ENCODE measurements at regions not wholly inside any gene's neighbourhood (a gene's known extent, or its start where the extent isn't known, plus 50 kb on each side); places are given as distances from the start of the nearest gene placed in this dataset.

DNA sequence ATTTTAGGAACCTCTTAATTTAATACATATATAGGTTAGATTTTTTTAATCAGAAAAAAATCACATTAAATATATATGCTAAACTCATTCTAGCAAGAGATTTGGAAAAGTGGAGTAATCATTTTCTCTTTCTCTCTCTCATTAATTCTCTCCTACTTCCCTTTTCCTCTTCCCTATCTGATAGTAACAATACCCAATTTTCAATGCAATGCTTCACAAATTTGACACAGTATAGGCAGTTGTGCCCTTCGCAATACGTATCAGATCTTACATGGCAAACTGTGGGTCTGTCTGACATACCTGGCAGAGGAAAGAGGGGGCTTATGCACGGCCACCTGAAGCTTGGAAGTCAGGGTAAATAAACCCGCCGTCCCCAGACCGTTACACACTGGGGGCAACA is 444.3 kb downstream of the NBAS start:
- TF ChIP-seq, protein P1, sequence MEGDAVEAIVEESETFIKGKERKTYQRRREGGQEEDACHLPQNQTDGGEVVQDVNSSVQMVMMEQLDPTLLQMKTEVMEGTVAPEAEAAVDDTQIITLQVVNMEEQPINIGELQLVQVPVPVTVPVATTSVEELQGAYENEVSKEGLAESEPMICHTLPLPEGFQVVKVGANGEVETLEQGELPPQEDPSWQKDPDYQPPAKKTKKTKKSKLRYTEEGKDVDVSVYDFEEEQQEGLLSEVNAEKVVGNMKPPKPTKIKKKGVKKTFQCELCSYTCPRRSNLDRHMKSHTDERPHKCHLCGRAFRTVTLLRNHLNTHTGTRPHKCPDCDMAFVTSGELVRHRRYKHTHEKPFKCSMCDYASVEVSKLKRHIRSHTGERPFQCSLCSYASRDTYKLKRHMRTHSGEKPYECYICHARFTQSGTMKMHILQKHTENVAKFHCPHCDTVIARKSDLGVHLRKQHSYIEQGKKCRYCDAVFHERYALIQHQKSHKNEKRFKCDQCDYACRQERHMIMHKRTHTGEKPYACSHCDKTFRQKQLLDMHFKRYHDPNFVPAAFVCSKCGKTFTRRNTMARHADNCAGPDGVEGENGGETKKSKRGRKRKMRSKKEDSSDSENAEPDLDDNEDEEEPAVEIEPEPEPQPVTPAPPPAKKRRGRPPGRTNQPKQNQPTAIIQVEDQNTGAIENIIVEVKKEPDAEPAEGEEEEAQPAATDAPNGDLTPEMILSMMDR (tag by site-specific recombination; IDR thresholded peaks at IDR 0.05), result no peak
- TF ChIP-seq ZNF600 (tag by site-specific recombination; IDR thresholded peaks at IDR 0.05), result no peak
- no peak for TF ChIP-seq ZNF626 (tag by site-specific recombination; IDR thresholded peaks at IDR 0.05)
- TF ChIP-seq, protein P2, sequence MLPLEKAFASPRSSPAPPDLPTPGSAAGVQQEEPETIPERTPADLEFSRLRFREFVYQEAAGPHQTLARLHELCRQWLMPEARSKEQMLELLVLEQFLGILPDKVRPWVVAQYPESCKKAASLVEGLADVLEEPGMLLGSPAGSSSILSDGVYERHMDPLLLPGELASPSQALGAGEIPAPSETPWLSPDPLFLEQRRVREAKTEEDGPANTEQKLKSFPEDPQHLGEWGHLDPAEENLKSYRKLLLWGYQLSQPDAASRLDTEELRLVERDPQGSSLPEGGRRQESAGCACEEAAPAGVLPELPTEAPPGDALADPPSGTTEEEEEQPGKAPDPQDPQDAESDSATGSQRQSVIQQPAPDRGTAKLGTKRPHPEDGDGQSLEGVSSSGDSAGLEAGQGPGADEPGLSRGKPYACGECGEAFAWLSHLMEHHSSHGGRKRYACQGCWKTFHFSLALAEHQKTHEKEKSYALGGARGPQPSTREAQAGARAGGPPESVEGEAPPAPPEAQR (tag by site-specific recombination; IDR thresholded peaks at IDR 0.05), result no peak
- no peak for TF ChIP-seq ZNF266 (tag by site-specific recombination; IDR thresholded peaks at IDR 0.05; ENCODE audit: low read depth)
- TF ChIP-seq GLIS1 (tag by site-specific recombination; IDR thresholded peaks at IDR 0.05), result no peak
- TF ChIP-seq, protein P3, sequence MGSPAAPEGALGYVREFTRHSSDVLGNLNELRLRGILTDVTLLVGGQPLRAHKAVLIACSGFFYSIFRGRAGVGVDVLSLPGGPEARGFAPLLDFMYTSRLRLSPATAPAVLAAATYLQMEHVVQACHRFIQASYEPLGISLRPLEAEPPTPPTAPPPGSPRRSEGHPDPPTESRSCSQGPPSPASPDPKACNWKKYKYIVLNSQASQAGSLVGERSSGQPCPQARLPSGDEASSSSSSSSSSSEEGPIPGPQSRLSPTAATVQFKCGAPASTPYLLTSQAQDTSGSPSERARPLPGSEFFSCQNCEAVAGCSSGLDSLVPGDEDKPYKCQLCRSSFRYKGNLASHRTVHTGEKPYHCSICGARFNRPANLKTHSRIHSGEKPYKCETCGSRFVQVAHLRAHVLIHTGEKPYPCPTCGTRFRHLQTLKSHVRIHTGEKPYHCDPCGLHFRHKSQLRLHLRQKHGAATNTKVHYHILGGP (tag by site-specific recombination; IDR thresholded peaks at IDR 0.05), result no peak
- no peak for TF ChIP-seq OSR2 (tag by site-specific recombination; IDR thresholded peaks at IDR 0.05)
- no peak for TF ChIP-seq ZNF175 (tag by site-specific recombination; IDR thresholded peaks at IDR 0.05)
- no peak for TF ChIP-seq ZNF571 (tag by site-specific recombination; IDR thresholded peaks at IDR 0.05)
- TF ChIP-seq ZXDB (tag by site-specific recombination; IDR thresholded peaks at IDR 0.05), result no peak
- TF ChIP-seq KLF7 (tag by site-specific recombination; IDR thresholded peaks at IDR 0.05; ENCODE audit: borderline replicate concordance), result no peak
- TF ChIP-seq GLIS2 (tag by site-specific recombination; IDR thresholded peaks at IDR 0.05), result no peak
- TF ChIP-seq ZNF76 (tag by site-specific recombination; IDR thresholded peaks at IDR 0.05; ENCODE audit: borderline replicate concordance, low read depth), result no peak
- no peak for TF ChIP-seq ZNF221 (tag by site-specific recombination; IDR thresholded peaks at IDR 0.05; ENCODE audit: borderline replicate concordance)
- CTCF ChIA-PET, result no interaction called here
- Histone ChIP-seq H3K4me1 (ENCODE audit: control insufficient read depth, insufficient read depth, low read length) (no peaks in the 10 kb centered on the region), H3K27ac (ENCODE audit: extremely low read depth, low read depth, low read length) (no peak overlapping the region), H3K36me3 (ENCODE audit: control insufficient read depth in 2 of 2, insufficient read depth in 1 of 2, low read length in 2 of 2) (no peaks in the 10 kb centered on the region), H3K4me3 (ENCODE audit: low read depth, low read length) (no peak overlapping the region), H3K9me3 (ENCODE audit: control insufficient read depth, insufficient read depth, low read depth, low read length) (no peaks in the 10 kb centered on the region)
- POLR2A ChIA-PET, result no interaction called here

Data from HEK293 (cell line).